NCI-H2196 (cell line): ENCODE measurements at regions not wholly inside any gene's neighbourhood (a gene's known extent, or its start where the extent isn't known, plus 50 kb on each side); places are given as distances from the start of the nearest gene placed in this dataset.
"Not testable (repeated sequence)": the region's sequence is repeated elsewhere in the genome, so short reads cannot be mapped to it uniquely, and the experiment has no call there.

Experiments
- DNase-seq: peaks from one replicate; lab custom pipeline; 2025; ENCODE audit not compliant: unreplicated experiment; lab: John Stamatoyannopoulos, UW

GRCh38 chr2:111282162-111282561, 161.4 kb downstream of the BCL2L11 start:
- not testable (repeated sequence) for DNase-seq

GRCh38 chr2:111287646-111288568, 167.2 kb downstream of the BCL2L11 start:
- not testable (repeated sequence) for DNase-seq

- not testable (repeated sequence) for DNase-seq
Measured at GRCh38 chr2:111290370-111290769, 169.7 kb downstream of the BCL2L11 start.

GRCh38 chr2:111291566-111291965, 170.9 kb downstream of the BCL2L11 start:
- not testable (repeated sequence) for DNase-seq

- DNase-seq = not testable (repeated sequence)
Measured at GRCh38 chr2:111292232-111292968, 171.7 kb downstream of the BCL2L11 start.

- not testable (repeated sequence) for DNase-seq
Measured at GRCh38 chr2:111294699-111295098, 174.0 kb downstream of the BCL2L11 start.

- DNase-seq = not testable (repeated sequence)
Measured at GRCh38 chr2:111296122-111296804, 175.5 kb downstream of the BCL2L11 start.

- not testable (repeated sequence) for DNase-seq
Measured at GRCh38 chr2:111297128-111297527, 176.4 kb downstream of the BCL2L11 start.

GRCh38 chr2:111298927-111299326, 178.2 kb downstream of the BCL2L11 start:
- DNase-seq = not testable (repeated sequence)

- not testable (repeated sequence) for DNase-seq
Measured at GRCh38 chr2:111299635-111300034, 178.9 kb downstream of the BCL2L11 start.

- not testable (repeated sequence) for DNase-seq
Measured at GRCh38 chr2:111301677-111302076, 181.0 kb downstream of the BCL2L11 start.

GRCh38 chr2:111302397-111303218, 181.9 kb downstream of the BCL2L11 start:
- not testable (repeated sequence) for DNase-seq

- not testable (repeated sequence) for DNase-seq
Measured at GRCh38 chr2:111307302-111307701, 186.6 kb downstream of the BCL2L11 start.

GRCh38 chr2:111309231-111310075, 188.7 kb downstream of the BCL2L11 start:
- DNase-seq = not testable (repeated sequence)

- DNase-seq = not testable (repeated sequence)
Measured at GRCh38 chr2:111310395-111310794, 189.7 kb downstream of the BCL2L11 start.

GRCh38 chr2:111311568-111311967, 190.9 kb downstream of the BCL2L11 start:
- DNase-seq = not testable (repeated sequence)

GRCh38 chr2:111312897-111313607, 192.3 kb downstream of the BCL2L11 start:
- DNase-seq = not testable (repeated sequence)

- DNase-seq = not testable (repeated sequence)
Measured at GRCh38 chr2:111313711-111314110, 193.0 kb downstream of the BCL2L11 start.
